Retina (tissue), 1 donor: ENCODE measurements at regions not wholly inside any gene's neighbourhood (a gene's known extent, or its start where the extent isn't known, plus 50 kb on each side); places are given as distances from the start of the nearest gene placed in this dataset.
"Not testable (repeated sequence)": the region's sequence is repeated elsewhere in the genome, so short reads cannot be mapped to it uniquely, and the experiment has no call there.

Experiments used
- DNase-seq: peaks from one replicate; pipeline ENCODE4 v3.0.0-alpha.2; 2016

DNA sequence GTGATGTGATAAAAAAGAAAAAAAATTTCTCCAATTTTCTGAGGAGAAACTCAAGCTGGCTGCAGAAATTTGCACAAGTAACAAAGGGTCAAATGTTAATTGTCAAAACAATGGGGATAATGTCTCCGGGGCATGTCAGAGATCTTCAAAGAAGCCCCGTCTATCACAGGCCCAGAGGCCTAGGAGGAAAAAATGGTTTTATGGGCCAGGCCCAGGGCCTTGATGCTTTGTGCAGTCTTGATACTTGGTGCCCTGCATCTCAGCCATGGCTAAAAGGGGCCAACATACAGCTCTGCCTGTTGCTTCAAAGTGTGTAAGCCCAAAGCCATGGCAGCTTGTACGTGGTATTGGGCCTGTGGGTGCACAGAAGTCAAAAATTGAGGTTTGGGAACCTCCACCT is 961.0 kb downstream of the FAM133A start:
- DNase-seq = no peak

DNA sequence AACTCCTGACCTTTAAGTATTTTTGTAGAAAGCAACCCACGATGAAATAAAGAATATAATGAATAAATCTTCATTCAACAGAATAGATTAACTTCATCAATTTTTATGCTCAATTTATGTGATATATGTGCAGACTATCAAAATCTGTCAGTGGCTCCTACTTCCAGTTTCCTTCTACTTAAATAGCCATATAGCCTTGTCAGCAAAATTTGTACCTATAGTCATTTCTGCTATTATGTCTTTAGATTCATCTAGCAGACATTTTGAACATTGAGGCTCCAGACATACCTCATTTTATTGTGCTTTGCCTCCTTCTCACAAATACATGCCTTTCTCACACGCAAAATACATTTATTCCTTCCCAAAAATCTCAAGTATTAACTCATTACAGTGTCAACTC is 971.7 kb downstream of the FAM133A start:
- no peak for DNase-seq

DNA sequence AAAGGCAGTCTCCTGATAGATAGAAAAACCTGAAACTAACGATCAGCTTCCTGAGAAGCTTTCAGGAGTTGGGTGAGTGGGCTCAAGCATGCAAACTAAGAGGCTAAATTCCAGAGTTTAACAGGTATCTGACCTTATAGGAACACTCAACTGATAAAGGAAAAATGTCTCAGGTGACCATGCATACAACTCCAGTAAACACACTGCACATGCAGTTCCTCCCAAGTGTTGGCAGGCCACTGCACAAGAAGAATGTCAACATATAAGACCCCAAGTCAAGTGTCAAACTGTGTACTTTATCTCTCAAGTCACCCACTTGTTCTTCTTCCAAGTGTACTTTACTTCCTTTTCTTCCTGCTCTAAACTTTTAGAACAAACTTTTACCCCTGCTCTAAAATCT is 981.2 kb downstream of the FAM133A start:
- DNase-seq = no peak

DNA sequence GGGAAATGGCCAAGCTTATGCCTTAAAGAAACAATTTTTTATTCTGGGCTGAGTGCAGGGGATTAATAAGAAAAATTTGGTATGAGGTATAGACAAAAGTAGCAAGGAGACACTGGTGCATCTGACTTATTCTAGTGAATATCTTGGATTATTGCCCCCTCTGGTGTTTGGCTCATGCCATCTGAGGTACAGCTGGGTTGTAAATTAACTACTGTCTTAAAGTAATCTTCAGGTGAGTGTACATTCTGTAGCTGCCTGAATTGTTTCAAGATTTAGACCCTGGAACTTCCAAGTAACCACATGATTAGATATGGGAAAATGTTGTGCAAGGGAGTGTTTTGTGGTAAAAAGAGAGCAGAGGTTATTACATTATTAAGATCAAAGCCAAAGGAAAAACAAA is 988.7 kb downstream of the FAM133A start:
- no peak for DNase-seq

DNA sequence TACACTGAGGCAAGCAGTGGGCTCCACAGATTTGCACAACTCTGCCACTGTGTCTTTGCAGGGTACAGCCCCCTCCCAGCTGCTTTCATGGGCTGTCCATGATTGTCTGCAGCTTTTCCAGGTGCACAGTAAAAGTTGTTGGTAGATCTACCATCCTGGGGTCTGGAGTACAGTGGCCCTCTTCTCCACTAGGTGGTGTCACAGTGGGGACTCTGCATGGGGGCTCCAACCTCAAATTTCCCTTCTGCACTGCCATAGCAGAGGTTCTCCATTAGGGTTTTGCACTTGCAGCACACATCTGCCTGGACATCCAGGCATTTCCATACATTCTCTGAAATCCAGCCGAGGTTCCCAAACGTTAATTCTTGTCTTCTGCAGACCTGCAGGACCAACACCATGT is 1002.3 kb downstream of the FAM133A start:
- DNase-seq = no peak

- no peak for DNase-seq
These were observed 1012.1 kb downstream of the FAM133A start for GRCh38 chrX:94686071-94686470.

GRCh38 chrX:94695910-94696309 is 1021.9 kb downstream of the FAM133A start:
- no peak for DNase-seq

DNA sequence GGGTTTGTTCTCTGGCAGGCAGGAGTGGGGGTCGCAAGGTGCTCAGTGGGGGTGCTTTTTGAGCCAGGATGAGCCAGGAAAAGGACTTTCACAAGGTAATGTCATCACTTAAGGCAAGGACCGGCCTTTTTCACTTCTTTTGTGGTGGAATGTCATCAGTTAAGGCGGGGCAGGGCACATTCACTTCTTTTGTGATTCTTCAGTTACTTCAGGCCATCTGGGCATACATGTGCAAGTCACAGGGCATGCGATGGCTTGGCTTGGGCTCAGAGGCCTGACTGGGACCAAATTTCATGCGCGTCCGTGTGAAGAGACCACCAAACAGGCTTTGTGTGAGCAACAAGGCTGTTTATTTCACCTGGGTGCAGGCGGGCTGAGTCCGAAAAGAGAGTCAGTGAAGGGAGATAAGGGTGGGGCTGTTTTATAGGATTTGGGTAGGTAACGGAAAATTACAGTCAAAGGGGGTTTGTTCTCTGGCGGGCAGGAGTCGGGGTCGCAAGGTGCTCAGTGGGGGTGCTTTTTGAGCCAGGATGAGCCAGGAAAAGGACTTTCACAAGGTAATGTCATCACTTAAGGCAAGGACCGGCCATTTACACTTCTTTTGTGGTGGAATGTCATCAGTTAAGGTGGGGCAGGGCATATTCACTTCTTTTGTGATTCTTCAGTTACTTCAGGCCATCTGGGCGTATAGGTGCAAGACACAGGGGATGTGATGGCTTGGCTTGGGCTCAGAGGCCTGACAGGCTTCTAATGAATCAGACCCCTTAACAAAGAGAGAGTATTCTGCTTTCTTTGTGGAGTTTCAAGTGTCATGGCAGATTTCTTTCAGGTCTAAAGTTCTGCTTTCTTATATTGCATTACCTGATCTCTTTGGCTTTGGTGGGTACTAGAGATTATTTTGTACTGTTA is 1030.6 kb downstream of the FAM133A start:
- not testable (repeated sequence) for DNase-seq

DNA sequence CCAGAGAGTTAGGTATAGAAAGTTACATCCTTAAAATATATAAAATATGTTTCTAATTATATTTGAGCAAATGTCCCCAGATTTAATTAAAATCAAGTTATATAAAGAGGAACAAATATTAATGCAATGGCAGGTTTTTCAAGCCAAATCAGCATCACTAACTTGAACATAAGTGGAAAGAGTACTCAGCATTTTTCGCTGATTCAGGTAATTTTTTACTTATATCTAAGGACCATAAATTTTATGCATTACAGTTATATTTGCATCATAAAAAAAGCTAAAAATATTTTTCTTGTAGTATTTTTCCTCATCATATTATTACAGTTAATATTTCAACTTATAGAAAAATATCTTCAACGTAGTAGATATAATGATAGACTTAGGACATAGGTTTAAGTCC is 1047.4 kb downstream of the FAM133A start:
- DNase-seq = no peak

DNA sequence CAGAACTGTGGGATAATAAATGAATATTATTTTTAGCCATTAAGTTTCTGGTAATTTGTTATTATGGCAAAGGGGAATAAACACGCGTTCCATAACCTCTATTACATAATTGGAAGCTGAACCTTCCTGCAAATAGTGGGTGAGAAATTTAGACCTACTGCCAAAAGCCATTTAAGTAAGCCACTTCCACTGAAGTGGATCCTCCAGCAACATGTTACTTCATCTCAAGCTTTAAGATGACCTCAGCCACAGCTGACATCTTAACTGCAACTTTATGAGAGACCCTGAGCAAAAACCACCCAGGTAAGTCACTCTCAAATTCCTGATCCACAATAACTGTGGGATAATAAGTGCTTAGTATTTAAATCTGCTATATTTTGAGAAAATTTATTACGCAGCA is 1048.6 kb downstream of the FAM133A start:
- DNase-seq = no peak

DNA sequence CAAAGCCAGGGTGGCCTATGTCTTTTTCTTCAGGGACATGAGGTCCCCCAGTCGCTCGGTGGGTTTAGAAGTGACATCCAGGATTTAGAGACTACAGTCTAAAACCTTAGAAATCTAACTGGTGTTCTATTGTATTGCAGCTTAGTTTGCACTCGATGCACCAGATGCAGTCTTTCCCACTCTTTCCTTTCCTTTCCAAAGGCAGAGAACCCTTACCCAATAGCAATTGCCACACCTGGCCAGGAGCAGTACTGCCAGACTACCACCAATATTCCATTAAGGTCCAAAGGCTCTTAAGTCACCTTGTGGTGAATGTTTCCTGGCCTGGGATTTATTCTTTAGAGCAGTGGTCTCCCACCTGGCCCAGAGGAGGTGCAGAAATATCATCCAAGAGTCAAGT is 1068.8 kb downstream of the FAM133A start:
- DNase-seq = no peak

GRCh38 chrX:94743478-94743877 is 1069.5 kb downstream of the FAM133A start:
- no peak for DNase-seq

DNA sequence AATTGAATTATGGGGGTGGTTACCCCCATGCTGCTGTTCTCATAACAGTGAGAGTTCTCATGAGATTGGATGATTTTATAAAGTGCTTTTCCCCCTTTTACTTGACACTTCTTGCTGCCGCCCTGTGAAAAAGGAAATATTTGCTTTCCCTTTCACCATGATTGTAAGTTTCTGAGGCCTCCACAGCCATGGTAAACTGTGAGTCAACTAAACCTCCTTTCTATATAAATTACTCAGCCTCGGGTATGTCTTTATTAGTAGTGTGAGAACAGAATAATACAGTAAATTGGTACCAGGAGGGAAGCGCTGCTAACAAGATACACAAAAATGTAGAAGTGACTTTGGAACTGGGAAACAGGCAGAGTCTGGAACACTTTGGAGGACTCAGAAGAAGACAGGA is 1070.8 kb downstream of the FAM133A start:
- no peak for DNase-seq

GRCh38 chrX:94751611-94752010 is 1077.6 kb downstream of the FAM133A start:
- no peak for DNase-seq

DNA sequence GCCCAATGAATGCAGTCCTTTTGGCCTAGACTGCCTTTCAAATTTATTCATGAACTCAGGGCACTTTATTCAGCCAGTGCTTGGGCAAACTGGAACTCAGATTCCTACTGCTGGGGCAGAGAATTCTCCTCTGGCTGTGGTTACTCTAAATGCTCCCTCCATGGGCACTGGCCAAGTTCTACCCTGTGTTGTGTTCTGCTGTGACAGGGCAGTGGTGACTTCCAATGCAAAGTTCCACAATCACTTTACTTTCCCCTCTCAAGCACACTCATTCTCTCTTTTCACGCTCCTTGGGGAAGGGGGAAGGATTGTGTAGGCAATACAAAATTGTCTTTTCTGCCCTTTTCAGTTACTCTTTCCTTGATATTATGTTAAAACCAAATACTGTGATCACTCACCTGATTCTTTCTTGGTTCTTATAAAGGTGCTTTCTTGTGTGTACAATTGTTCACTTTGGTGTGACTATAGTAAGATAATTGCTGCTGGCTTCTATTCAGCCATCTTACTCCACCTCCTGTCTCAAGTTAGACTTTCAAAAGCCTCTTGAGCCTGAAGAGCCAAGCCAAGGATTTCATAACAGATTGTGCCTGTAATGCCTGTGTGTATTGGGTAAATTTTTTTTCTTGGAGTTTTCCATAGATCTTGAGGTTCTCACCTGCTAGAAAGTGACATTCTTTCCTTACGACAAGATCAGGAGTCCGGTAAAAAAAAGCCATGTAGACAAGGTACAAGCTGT is 1078.6 kb downstream of the FAM133A start:
- DNase-seq = no peak

DNA sequence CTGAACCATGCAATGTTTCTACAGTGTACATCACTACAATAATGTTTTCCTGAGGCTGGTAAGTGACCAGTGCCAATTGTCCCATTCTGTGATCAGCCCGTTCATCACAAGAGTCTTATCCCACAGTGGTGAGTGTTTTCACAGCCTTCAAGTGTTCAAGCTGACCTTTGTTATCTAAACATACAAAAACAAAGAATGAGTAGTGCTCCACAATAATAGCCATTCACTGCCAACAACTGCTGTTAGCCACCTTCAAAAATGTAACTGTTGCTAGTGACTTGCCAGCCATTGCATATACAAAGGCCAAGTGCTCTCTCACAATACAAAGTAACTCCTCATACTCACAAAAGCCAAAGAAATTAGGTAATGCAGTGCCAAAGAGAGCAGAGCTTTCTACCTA is 1084.1 kb downstream of the FAM133A start:
- DNase-seq = no peak

DNA sequence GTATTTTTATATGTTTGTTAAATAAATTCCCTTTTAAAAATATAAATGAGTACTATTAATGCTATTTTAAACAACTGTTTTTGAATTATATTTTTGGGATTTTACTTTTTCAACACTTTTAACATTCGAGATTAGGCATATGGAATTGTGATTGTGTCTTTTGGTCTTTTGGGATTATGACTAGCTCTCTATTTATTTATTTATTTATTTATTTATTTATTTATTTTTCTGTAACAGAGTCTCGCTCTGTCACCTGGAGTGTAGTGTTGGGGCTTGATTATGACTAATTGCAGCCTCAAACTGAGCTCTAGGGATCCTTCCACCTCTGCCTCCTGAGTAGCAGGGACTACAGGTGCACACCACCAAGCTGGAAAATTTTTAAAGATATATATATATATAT is 1101.6 kb downstream of the FAM133A start:
- no peak for DNase-seq

DNA sequence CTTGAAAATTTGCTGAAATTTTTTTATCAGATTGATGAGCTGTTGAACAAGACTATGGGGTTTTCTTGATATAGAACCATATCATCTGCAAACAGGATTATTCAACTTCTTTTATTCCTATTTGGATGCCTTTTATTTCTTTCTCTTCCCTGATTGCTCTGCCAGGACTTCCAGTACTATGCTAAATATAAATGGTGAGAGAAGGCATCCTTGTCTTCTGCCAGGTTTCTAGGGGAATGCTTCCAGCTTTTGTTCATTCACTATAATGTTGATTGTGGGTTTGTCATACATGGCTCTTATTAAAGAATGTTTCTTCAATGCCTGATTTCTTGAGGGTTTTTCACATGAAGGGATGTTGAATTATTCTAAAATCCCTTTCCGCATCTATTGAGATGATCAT is 1139.5 kb downstream of the FAM133A start:
- no peak for DNase-seq

DNA sequence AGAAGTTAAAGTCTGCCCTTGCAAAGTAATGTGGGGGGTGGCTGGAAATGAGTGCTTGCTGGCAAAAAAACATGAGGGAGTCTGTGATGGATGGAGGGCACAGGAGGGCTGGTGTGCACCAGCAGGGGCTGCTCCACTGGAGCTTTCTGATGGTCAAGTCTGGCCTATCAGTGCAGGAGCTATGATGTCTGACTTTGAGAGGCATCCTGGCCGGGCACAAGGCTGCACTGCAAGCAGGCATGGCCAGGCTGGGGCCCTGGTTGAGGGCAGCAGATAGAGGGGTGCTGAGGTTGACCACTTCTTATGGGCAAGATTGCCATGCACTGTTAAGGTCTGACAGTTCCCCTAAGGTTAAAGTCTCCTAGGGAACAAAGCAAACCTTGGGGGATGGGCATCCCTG is 1140.2 kb downstream of the FAM133A start:
- no peak for DNase-seq

- no peak for DNase-seq
These were observed 1156.7 kb downstream of the FAM133A start for GRCh38 chrX:94830717-94831116.

GRCh38 chrX:94831364-94831763 is 1157.4 kb downstream of the FAM133A start:
- DNase-seq = no peak

GRCh38 chrX:94834226-94834625 is 1160.2 kb downstream of the FAM133A start:
- DNase-seq = no peak

GRCh38 chrX:94850811-94851210 is 1176.8 kb downstream of the FAM133A start:
- DNase-seq = no peak

DNA sequence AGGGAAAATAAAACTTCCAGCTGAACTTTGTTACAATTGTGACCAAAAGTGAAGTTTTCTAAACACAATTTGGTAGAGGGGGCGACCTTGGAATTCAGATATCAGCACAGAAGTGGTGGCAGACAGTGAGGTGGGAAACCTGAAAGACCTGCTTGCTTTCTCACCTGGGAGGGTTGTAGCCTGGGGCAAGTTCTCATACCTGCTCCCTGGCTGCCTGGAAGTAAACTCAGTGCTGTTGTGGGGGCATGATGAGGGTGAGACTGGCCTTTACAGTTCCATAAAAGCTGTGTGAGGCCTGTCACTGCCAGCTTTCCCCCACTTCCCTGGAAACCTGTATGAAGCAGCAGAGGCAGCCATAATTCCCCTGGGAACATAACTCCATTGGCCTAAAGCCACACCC is 1180.2 kb downstream of the FAM133A start:
- no peak for DNase-seq
